Activated T-helper 1 cell treated with anti-CD3 and anti-CD28 coated beads, Interleukin-2, amount 50 U/mL, for 16 hours (primary cell): ENCODE measurements at regions not wholly inside any gene's neighbourhood (a gene's known extent, or its start where the extent isn't known, plus 50 kb on each side); places are given as distances from the start of the nearest gene placed in this dataset.

Experiments used
- DNase-seq, 2 donors: peaks; one replicate each; pipeline ENCODE4 v3.0.0-alpha.2; 2020; ENCODE audit warnings: low read depth in 1 of 2, low spot score in 1 of 2

DNA sequence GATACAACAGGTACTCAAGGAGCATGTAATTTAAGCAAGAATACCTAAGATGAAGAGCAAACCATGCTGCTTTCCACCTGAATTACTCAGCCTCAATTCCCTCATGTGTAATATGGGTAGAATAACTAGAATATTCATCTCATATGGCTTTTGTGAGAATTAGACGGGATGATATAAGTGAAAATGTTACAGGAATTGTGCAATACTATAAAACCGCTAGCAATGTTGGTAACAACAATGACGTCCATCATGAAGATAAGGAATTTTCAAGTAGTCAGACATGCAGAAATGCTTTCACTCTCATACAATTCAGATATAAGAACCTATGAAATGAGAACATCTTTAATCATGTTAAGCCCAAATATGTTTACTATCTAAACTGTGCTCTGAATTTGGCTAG lies 2106.6 kb upstream of the CELF4 start:
- no peak for DNase-seq

DNA sequence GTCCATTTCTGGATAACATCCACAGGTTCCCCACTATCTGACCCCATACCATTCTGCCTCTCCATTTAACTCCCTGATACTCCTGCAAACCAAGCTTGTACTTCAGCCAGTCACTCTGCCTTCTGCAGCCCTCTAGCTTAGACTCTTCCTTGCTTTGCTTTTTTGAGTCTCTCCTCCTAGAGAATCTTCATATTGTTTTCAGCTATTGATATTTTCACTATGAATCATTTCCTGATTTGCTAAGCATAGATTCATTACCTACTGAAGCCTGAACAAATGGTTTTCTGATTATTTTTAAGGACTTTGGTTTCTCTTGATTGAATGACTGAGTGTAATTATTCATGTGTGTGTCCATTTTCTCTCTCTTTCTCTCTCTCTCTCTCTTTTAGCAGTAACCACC lies 2102.3 kb upstream of the CELF4 start:
- no peak for DNase-seq

DNA sequence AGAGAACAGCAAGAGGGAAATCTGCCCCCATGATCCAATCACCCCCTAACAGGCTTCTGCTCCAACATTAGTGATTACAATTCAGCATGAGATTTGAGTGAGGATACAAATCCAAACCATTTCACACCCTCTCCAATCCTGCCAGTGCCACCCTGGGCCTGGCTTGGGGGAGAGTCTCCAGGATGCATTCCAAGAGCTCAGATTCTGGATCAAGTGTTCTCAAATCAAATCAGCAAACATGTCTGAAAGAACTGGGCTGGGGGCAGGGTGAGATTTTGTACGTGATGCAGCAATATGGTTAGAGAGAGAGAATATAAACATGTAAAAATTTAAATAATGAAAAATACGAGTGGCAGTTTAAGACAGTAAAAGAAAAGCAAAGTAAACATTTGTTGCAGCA lies 2100.9 kb upstream of the CELF4 start:
- no peak for DNase-seq

DNA sequence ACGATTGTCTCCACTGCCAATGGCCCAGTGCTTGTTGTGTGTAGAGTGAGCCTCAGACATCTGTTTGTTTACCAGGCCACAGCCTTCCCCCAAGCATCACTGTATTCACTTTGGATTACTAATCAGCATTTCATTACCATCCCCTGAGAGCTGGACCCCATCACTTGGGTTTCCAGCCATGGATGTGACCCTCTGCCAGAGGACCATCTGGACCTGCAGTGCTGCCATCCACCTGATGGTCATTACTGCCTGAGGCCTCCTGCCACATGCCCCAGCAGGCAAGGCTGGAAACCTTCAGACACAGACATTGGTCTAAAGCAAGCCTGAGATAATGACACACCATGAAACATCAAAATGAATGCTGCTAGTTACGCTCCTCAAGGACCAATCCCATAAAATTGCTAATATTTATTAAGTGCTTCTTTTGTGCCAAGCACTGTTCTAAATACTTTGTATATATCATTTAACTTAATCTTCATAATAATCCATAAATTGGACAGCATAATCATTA lies 2096.3 kb upstream of the CELF4 start:
- DNase-seq: no peak

DNA sequence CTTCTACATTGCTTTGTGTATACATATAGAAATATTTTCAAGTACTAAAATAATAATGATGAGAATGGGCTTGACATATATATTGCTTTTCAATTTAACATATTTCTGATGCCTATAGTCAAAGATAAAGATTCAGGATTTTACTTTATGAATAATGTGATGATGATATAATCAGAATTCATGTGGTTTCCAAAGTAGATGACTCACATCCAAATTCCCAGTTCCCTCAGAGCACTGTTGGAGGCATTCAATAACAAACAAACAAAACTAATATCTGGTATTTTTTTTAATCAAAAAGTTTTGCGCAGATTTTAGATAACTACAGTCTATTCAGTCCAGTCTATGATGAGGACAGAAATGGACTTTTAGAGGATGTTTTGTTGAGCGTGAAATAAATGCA lies 2094.5 kb upstream of the CELF4 start:
- DNase-seq: no peak

DNA sequence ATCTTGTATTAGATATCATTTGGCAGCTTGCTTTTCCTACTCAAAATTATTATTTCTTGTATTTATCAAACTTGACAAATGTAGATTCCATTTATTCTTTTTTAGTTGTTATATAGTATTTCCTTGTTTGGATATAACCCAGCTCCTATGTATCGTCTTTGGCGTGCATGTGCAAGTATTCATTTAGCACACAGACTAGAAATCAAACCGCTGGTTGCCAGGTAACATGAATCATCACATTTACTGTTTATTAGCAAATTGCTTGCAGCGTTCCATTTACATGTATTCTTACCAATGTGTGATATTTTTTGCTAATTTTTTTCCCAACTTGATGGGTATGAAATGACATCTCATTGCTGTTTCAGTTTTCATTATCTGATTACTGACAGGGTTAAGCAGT lies 2089.7 kb upstream of the CELF4 start:
- DNase-seq: no peak

DNA sequence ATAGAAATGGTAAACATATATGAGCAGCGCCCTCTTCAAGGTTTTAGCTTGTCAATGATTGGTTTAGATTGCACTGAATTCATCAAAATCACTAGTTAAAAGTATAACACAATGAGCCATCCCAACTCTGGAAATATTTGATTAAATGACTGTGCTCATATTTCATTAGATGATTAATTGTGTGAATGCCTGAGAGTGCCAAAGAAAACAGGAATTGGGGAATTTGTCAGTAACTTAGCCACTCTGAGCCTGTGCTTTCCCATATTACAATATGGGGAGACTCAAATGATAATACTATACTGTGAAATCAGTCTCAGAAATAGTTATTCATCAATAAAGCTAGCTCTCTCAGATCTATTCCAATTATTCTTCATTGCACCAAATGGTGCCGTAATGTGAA lies 2087.6 kb upstream of the CELF4 start:
- no peak for DNase-seq

DNA sequence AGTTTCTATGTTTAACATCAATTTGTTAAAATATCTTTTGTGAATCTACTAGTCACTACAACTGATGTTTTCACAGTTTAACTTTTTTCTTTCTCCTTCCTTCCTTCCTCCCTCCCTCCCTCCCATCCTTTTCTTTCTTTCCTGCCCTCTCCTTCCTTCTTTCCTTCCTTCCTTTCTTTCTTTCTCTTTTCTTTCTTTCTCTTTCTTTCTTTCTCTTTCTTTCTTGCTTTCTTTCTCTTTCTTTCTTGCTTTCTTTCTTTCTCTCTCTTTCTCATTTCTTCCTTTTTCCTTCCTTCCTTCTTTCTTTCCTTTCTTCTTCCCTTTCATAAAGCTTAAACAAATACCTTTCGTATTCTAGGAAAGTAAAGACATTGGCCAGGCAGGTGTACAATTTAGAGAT lies 2083.0 kb upstream of the CELF4 start:
- no peak for DNase-seq

DNA sequence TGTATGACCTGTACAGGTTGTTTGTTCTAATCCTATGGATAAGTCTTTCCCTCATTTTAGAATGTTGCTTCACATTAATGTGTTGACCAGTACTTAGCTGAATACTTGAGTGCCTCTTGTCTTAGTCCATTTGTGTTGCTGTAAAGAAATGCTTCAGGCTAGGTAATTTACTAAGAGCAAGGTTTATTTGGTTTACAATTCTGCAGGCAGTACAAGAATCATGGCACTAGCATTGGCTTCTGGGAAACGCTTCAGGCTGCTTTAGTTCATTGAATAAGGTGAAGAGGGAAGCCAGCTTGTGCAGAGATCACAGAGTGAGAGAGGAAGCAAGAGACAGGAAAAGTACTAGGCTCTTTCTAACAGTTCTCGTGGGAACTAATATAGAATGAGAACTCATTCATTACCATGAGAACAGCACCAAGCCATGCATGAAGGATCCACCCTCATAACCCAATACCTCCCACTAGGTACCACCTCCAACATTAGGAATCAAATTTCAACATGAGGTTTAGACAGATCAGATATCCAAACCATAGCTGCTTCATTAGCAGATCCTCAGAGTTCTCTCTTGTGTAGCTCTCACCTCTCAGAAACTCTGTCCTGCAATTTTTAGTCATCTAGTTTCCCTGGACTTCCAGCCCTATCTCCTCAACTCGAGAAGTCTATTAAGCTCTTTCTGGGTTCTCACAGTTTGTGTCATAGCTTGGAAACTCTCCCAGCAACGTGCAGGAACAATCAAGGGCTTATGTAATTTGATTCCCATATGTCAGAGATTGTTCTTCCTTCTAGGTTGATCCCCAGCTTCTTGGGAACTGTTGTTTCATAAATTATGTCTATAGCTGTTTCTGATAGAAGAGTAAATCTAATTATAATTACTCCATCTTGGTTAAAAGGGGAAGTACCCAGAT lies 2082.3 kb upstream of the CELF4 start:
- no peak for DNase-seq

DNA sequence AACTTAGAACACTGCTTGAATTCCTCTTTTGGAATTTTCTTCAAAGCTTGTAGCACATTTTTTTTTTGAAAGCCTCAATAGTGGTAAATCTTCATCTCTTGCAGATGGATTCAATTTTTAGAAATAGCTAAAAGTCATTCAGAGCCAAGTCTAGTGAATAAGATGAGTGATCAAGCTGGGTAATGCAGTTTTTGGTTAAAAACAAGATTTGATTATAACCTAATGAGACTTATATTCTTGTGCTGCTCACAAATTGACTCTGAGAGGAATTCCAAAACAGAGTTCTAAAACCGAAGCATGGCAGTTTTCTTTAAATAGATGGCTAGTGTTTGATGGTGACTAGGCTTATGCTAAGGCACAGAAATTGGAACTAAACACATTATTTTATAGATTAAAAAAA lies 2072.6 kb upstream of the CELF4 start:
- no peak for DNase-seq

DNA sequence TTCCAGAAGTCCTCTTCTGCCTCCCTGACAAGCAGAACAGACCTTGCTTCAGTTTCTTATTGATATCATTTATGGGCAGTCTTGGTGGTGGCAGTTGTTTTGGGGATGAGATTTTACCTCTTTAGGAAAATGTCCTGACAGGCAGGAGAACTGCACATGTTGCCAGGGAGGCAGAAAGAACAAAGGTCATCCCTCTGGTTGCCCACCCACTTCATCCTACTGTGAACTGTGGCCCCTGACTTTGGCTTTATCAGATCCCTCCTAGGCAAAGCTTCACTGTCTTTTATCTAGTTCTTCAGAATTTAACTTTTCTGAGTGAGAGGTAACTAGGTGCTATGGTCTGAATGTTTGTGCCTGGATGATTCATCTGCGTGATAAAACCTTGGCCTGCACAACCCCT lies 2071.3 kb upstream of the CELF4 start:
- no peak for DNase-seq

DNA sequence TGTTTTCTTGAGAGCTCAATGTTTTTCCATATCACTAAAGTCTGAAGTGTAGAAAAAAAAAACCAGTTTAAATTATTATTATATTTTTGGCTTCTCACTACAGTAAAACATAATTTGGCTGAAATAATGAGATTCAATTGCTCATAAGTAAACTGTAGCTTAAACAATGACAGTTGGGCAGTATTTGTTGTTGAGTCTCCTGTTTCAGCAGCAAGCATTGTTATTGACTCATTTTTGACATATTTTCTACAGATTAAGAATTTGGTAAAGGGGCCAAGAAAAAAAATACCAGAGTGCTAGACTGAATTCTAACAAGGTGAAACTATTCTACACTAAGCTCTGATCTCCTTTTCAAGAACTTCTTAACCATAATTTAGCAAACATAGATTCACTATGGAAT lies 2070.4 kb upstream of the CELF4 start:
- no peak for DNase-seq

DNA sequence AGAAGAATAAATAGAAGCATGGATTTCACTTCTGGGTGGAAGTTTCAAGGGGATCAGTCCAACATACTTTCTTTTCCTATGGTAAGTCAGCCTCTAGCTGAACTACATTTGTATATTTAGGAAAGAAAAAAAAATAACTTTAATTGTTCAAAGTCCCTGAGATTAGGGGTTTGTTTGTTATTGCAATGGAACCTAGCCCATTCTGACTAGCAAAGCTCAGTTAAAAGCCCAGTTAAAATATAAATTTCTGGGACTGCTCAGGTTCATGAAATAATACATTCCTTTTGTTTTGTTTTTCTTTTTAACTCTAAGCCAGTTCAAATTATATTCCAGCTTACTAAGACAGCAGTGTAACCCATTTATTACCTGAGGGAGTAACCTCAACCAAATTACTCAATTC lies 2069.6 kb upstream of the CELF4 start:
- DNase-seq: no peak

DNA sequence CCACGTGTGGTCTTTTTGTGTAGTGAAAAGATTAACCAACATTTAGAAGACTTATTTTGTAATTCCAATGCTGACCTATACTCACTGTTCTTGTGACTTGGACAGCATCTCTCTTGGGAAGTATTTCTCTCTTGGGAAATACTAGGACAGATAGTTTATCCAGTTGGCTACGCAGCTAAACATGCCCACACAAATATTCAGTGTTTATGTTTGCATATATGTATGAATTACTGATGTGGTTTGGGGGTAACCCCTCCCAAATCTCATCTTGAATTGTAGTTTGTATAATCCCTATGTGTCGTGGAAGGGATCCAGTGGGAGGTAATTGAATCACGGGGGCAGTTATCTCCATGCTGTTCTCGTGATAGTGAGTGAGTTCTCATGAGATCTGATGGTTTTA lies 2062.3 kb upstream of the CELF4 start:
- DNase-seq: no peak

DNA sequence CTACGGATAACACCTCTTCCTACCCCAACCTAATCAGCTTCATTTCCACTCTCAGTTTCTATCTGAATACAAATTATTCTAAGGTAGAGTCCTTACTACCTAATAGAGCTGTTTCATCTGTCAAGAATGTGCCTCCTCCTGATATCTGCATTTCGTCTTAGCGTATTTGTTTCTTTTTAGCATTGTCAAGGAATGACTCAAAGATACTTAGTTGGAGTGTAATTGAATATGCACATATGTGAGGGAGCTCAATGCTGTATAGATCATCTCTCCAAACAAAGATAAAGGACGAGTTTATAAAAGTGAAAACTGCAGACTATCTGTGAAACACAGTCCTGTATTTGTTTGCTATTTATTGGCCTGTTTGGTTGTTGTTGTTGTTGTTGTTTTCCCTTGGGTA lies 2059.4 kb upstream of the CELF4 start:
- DNase-seq: no peak

DNA sequence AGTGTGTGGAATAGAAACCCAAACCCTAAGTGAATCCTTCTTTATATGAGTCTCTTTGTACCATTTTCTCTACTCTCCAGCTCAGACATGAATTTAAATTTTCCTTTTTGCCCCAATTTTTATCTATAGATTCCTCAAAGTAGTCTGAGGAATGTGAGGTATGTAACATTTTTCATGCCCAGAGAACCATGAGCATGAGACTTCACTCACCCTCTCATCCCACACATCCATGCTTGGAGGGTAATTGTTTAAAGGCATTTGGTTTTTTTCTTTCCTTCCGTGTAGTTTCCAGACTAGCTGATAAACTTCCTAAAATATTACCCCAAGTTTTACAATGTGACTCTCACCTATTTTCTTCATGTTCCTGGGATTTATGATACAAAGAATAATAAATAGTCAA lies 2056.8 kb upstream of the CELF4 start:
- no peak for DNase-seq

DNA sequence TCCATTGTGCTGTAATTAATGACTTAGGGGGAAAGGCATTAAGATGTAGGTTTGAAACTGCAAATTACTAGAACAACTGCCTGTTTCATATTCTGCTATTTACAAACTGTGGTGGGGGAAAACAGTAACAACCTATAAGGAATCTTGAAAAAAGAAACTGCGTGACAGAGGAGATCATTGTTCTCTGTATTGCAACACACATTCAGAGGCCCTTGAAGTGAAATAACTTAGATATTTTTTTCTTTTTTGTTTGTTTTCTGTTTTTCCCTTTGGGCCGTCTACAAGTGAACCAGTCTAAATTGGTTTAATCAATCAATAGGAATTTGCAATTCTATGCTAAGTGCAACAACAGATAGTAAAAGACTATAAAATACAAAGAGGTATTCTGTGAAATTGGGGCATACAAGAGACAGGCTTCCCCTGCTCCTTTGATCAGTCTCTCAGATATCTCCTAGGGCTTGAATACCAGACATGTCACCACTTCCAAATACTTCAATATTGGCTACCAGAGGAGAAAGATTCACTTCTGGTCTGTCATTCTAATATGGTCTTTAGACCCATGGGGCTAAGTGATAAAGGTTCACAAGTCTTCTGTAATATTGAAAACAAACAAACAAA lies 2055.1 kb upstream of the CELF4 start:
- no peak for DNase-seq

DNA sequence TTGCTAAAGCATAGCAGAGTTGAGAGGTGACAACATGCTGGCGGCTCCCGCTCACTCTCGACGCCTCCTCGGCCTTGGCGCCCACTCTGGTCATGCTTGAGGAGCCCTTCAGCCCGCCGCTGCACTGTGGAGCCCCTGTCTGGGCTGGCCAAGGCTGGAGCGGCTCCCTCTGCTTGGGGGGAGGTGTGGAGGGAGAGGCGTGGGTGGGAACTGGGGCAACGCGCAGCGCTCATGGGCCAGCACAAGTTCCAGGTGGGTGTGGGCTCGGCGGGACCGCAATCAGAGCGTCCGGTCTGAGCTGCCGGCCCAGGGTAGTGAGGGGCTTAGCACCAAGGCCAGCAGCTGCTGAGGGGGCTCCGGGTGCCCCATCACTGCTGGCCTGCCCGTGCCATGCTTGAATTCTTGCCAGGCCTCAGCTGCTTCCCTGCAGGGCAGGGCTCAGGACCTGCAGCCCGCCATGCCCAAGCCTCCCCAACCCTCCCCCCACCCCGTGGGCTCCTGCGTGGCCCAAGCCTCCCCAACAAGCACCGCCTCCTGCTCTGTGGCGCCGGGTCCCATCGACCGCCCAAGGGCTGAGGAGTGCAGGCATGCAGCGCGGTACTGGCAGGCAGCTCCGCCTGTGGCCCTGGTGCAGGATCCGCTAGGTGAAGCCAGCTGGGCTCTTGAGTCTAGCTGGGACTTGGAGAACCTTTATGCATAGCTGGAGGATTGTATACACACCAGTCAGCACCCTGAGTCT lies 2052.8 kb upstream of the CELF4 start:
- DNase-seq: no peak

DNA sequence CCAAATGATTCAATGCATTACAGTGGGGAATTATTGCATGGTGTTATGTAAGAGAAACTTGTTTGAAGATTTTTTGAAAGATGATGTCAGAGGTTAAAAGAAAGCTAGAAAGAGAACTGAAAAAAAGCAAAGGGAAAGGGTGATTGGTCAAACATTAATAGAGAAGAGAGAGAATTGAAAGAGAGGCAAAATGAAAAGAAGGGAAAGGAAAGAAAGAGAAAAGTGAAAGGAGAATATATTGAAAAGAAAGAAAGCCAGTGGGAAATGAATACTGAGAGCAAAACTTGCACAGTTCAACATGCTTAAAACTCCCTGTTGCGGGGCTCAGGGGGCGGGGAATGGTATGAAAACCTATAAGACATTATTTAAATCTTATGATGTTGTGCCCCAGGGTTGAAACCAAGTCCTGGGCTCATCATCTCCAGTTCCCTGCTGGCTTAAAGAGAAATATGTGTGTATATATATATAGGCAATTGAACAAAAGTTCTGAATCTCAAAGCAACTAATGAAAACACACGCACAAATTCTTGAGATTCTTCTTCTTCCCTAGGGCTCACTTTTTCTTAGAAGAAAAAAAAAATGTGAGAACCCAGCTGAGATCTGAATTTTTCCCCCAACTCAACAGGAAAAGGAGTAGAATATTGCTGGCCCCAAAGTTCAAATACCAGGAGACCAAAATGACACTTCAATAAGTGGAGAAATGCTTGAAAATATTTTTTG lies 2045.9 kb upstream of the CELF4 start:
- DNase-seq: no peak

DNA sequence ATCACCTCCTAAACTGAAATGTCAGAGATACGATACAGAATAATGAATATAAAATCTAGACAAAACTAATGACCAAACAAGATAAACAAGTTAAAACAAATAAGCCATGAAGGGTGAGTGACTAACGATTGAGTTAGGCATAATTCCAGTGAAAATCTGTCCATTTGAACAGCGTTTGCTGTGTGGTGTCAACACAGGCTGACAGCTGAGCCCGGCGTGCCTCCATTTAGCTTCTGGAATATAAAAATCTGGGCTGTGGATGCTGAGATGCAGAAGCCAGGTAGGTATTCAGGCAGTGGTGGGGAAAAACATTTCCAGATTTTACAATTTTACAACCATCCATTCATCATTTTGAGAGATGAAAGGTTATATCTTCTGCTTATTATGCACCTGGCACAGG lies 2041.4 kb upstream of the CELF4 start:
- DNase-seq: no peak

DNA sequence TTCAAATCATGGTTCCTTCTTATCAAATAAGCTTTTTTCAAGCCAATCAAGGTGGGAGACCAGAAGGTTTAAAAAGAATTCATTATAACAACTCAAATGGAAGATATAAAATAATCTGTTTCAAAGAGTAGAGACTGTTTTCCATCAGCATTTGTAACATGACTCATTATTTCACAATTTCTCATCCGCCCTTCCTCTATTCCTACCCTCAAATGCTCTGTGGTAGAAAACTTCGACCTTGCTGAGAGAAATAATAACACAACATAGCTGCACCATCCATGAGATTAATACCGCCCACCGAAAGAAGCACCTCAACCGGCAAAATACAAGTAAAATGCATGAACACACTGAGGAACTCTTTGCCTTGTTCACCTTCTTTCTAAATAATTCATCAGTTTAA lies 2039.2 kb upstream of the CELF4 start:
- no peak for DNase-seq
